Mesendoderm (in vitro differentiated cells): ENCODE measurements at regions not wholly inside any gene's neighbourhood (a gene's known extent, or its start where the extent isn't known, plus 50 kb on each side); places are given as distances from the start of the nearest gene placed in this dataset.
"Not testable (repeated sequence)": the region's sequence is repeated elsewhere in the genome, so short reads cannot be mapped to it uniquely, and the experiment has no call there.

Source experiments
- DNase-seq: peaks from one replicate; pipeline ENCODE4 v3.0.0; 2013
- H2AK5ac ChIP-seq: 2 replicates; pipeline ENCODE4 v1.6.1; 2013; ENCODE audit warnings: low read length, inconsistent platforms
- H2BK120ac ChIP-seq: 2 replicates; pipeline ENCODE4 v1.6.1; 2013; ENCODE audit warnings: low read depth, mild to moderate bottlenecking, low read length, moderate library complexity, mixed read lengths
- H2BK15ac ChIP-seq: replicated peaks from 2 replicates; pipeline ENCODE4 v1.6.1; 2013; ENCODE audit warnings: low read depth, mild to moderate bottlenecking, moderate library complexity
- H2BK5ac ChIP-seq: 2 replicates; pipeline ENCODE4 v1.6.1; 2013; ENCODE audit warnings: low read length, inconsistent platforms
- H3K18ac ChIP-seq: 2 replicates; pipeline ENCODE4 v1.6.1; 2013; ENCODE audit warnings: mild to moderate bottlenecking, low read length, mixed read lengths
- H3K23ac ChIP-seq: one replicate; pipeline ENCODE4 v1.6.1; 2013; ENCODE audit warnings: low read length
- H3K27ac ChIP-seq: 2 replicates; pipeline ENCODE4 v1.5.1; 2013; ENCODE audit warnings: low read depth, mild to moderate bottlenecking, inconsistent platforms, low read length, moderate library complexity
- H3K27me3 ChIP-seq: 2 replicates; pipeline ENCODE4 v1.6.1; 2013; ENCODE audit warnings: low read length, control low read depth, mild to moderate bottlenecking, inconsistent platforms; ENCODE audit not compliant: insufficient read depth, poor library complexity
- H3K36me3 ChIP-seq: 2 replicates; pipeline ENCODE4 v1.6.1; 2013; ENCODE audit warnings: low read length, inconsistent platforms; ENCODE audit not compliant: control insufficient read depth, insufficient read depth
- H3K4ac ChIP-seq: one replicate; pipeline ENCODE4 v1.6.1; 2013; ENCODE audit warnings: low read depth, mild to moderate bottlenecking, low read length, moderate library complexity
- H3K4me1 ChIP-seq: 2 replicates; pipeline ENCODE4 v1.6.1; 2013; ENCODE audit warnings: low read depth, low read length, inconsistent platforms; ENCODE audit not compliant: control insufficient read depth
- H3K4me2 ChIP-seq: 2 replicates; pipeline ENCODE4 v1.6.1; 2013; ENCODE audit warnings: low read length
- H3K4me3 ChIP-seq: 2 replicates; pipeline ENCODE4 v1.5.1; 2013; ENCODE audit warnings: mild to moderate bottlenecking, low read length
- H3K56ac ChIP-seq: one replicate; pipeline ENCODE4 v1.6.1; 2013; ENCODE audit warnings: low read length
- H3K79me1 ChIP-seq: 2 replicates; pipeline ENCODE4 v1.6.1; 2013; ENCODE audit warnings: low read length, inconsistent platforms
- H3K79me2 ChIP-seq: 2 replicates; pipeline ENCODE4 v1.6.1; 2013; ENCODE audit warnings: mild to moderate bottlenecking, low read length; ENCODE audit not compliant: control insufficient read depth, insufficient read depth
- H3K9ac ChIP-seq: 2 replicates; pipeline ENCODE4 v1.6.1; 2013; ENCODE audit warnings: low read length, inconsistent platforms
- H4K5ac ChIP-seq: one replicate; pipeline ENCODE4 v1.6.1; 2013; ENCODE audit warnings: low read length
- H4K8ac ChIP-seq: one replicate; pipeline ENCODE4 v1.6.1; 2013; ENCODE audit warnings: low read depth, mild to moderate bottlenecking, control low read depth, low read length, moderate library complexity
- WGBS: extraction: QIAGEN DNeasy Blood & Tissue Kit; methylation state at CpG from one replicate; pipeline ENCODE4 v1.1.7; 2013; ENCODE audit warnings: low lambda C conversion rate, missing lambda C conversion rate; ENCODE audit not compliant: insufficient coverage; ENCODE audit errors: extremely low coverage; 5-methylcytosine and 5-hydroxymethylcytosine counted together

GRCh38 chr15:69774258-69774657, 321.6 kb downstream of the RPLP1 start:
- not testable (repeated sequence) for H3K4me3 ChIP-seq, H3K23ac ChIP-seq, H3K18ac ChIP-seq, H3K4me1 ChIP-seq, H3K4ac ChIP-seq, H4K5ac ChIP-seq, H3K56ac ChIP-seq, H2BK120ac ChIP-seq, H2BK5ac ChIP-seq, DNase-seq, H4K8ac ChIP-seq, H3K4me2 ChIP-seq, H3K27me3 ChIP-seq, H3K79me1 ChIP-seq, H3K27ac ChIP-seq, H2AK5ac ChIP-seq, H3K9ac ChIP-seq, H3K79me2 ChIP-seq, H3K36me3 ChIP-seq, H2BK15ac ChIP-seq
- no CpG with 5 or more reads among the region's 3 CpGs for WGBS

DNA sequence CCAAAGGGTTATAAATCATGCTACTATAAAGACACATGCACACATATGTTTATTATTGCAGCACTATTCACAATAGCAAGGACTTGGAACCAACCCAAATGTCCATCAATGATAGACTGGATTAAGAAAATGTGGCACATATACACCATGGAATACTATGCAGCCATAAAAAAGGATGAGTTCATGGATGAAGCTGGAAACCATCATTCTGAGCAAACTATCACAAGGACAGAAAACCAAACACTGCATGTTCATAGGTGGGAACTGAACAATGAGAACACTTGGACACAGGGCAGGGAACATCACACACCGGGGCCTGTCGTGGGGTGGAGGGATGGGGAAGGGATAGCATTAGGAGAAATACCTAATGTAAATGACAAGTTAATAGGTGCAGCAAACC, 322.1 kb downstream of the RPLP1 start:
- DNase-seq, H2BK15ac ChIP-seq, H3K27ac ChIP-seq, H3K79me1 ChIP-seq, H4K8ac ChIP-seq, H3K9ac ChIP-seq, H4K5ac ChIP-seq, H2BK120ac ChIP-seq, H3K4me3 ChIP-seq, H3K36me3 ChIP-seq, H3K4ac ChIP-seq, H3K79me2 ChIP-seq, H3K27me3 ChIP-seq, H2BK5ac ChIP-seq, H3K4me1 ChIP-seq, H3K4me2 ChIP-seq, H3K56ac ChIP-seq, H3K18ac ChIP-seq, H2AK5ac ChIP-seq, H3K23ac ChIP-seq: not testable (repeated sequence)
- WGBS: no CpG with 5 or more reads among the region's 2 CpGs

DNA sequence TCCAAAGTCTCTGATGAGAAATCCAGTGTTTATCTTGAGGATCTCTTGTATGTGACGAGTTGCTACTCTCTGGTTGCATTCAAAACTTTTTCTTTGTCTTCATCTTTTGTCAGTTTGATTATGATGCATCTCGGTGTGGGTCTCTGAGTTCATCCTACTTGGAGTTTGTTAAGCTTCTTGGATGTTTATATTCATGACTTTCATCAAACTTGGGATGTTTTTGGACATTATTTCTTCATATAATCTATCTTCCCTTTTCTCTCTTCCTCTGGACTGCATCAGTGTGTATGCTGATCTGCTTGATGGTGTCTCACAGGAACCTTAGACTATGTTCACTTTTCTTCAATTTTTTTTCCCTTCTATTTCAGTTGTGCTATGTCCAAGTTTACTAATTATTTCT, 320.4 kb downstream of the TLE3 start:
- H3K9ac ChIP-seq: no peak overlapping the region
- H2BK5ac ChIP-seq: no peak overlapping the region
- H3K4me2 ChIP-seq: no peak overlapping the region
- H2AK5ac ChIP-seq: no peak overlapping the region
- no peak overlapping the region for H3K18ac ChIP-seq
- H3K56ac ChIP-seq: no peak overlapping the region
- no peak overlapping the region for H3K27ac ChIP-seq
- H3K4ac ChIP-seq: no peak overlapping the region
- H3K79me1 ChIP-seq: no peaks in the 10 kb centered on the region
- H3K36me3 ChIP-seq: no peaks in the 10 kb centered on the region
- H4K8ac ChIP-seq: no peak overlapping the region
- no peaks in the 10 kb centered on the region for H3K4me1 ChIP-seq
- H3K79me2 ChIP-seq: no peaks in the 10 kb centered on the region
- no peak overlapping the region for H3K23ac ChIP-seq
- no peaks in the 10 kb centered on the region for H3K27me3 ChIP-seq
- no peak overlapping the region for H3K4me3 ChIP-seq
- H4K5ac ChIP-seq: no peak overlapping the region
- no peak overlapping the region for H2BK120ac ChIP-seq
- DNase-seq: no peak
- no peak overlapping the region for H2BK15ac ChIP-seq
- no CpG with 5 or more reads among the region's 2 CpGs for WGBS

DNA sequence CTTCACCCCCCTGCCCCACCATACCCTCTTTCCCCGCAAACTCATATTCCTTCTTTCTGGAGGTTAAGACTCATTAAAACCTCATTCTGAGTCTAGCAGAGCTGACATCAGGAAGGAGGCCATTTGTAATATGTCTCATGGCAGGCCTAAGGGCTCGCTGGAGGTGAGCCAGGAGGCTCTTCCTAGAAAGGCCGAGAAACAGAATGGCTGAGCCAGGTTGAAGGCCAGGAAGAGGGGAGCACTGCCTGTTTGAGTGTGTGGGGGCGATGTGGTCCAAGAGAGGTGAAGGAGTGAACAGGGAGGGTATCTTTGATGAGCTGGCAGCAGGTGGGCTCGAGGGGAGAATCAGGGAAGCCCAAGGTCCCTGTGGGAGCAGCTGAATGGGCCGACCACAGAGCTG, 317.3 kb downstream of the TLE3 start:
- WGBS: no CpG with 5 or more reads among the region's 6 CpGs
- H3K27ac ChIP-seq: no peak overlapping the region

GRCh38 chr15:69780981-69781380, 316.7 kb downstream of the TLE3 start:
- H3K4ac ChIP-seq: no peak overlapping the region
- H3K9ac ChIP-seq: no peak overlapping the region
- H3K27me3 ChIP-seq: no peaks in the 10 kb centered on the region
- no peak overlapping the region for H3K23ac ChIP-seq
- no peak overlapping the region for H2AK5ac ChIP-seq
- H2BK15ac ChIP-seq: no peak overlapping the region
- no peaks in the 10 kb centered on the region for H3K36me3 ChIP-seq
- WGBS: no CpG with 5 or more reads among the region's 6 CpGs
- no peak overlapping the region for H3K18ac ChIP-seq
- H3K4me1 ChIP-seq: no peaks in the 10 kb centered on the region
- no peak overlapping the region for H2BK5ac ChIP-seq
- H3K56ac ChIP-seq: no peak overlapping the region
- H3K27ac ChIP-seq: no peak overlapping the region
- H3K79me1 ChIP-seq: no peaks in the 10 kb centered on the region
- H3K79me2 ChIP-seq: no peaks in the 10 kb centered on the region
- no peak overlapping the region for H4K5ac ChIP-seq
- no peak overlapping the region for H4K8ac ChIP-seq
- H3K4me3 ChIP-seq: no peak overlapping the region
- H3K4me2 ChIP-seq: no peak overlapping the region
- DNase-seq: no peak
- no peak overlapping the region for H2BK120ac ChIP-seq

More for the DNA sequence above, 317.3 kb downstream of the TLE3 start:
- H3K36me3 ChIP-seq: no peaks in the 10 kb centered on the region
- H3K79me1 ChIP-seq: no peaks in the 10 kb centered on the region
- no peak overlapping the region for H2BK5ac ChIP-seq
- H3K27me3 ChIP-seq: no peaks in the 10 kb centered on the region
- no peak overlapping the region for H2AK5ac ChIP-seq
- H4K8ac ChIP-seq: no peak overlapping the region
- no peak overlapping the region for H3K56ac ChIP-seq
- no peak overlapping the region for H2BK120ac ChIP-seq
- H3K4me3 ChIP-seq: no peak overlapping the region
- no peak overlapping the region for H3K4me2 ChIP-seq
- H3K9ac ChIP-seq: no peak overlapping the region
- no peak overlapping the region for H3K18ac ChIP-seq
- H2BK15ac ChIP-seq: no peak overlapping the region
- no peak for DNase-seq
- H3K4ac ChIP-seq: no peak overlapping the region
- H3K4me1 ChIP-seq: no peaks in the 10 kb centered on the region
- no peaks in the 10 kb centered on the region for H3K79me2 ChIP-seq
- H3K23ac ChIP-seq: no peak overlapping the region
- H4K5ac ChIP-seq: no peak overlapping the region

DNA sequence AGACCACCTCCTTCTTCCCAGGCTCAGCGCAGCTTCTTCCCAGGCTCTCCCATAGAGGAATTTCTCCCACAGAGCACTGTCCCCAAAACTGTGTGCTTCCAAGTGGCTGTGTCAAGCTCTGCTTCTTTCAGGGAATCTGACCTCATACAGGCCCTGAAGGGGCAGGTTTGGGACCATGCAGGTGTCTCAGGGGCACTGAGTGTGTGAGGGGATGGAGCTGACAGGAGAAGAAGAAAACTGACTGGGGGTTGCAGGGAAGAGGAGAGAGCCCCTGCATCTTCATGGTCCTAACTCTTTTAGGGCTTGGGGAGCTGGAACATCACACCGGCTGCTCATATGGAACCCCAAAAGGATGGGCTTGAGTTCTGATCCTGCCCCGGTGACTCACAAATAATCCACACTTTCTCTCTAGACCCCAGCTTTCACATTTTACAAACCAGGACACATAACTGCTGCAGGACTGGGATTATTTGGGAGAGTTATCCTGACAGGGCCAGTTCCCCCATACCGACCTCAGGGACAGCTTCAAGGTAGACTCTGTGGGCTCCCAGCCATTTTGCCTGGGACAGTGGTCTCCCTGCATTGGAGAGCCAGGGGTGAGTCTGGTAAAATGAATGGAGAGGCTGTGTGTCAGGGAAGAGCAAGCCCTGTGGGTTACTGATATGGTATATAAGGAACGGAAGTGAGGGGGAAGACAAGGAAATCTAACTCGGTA, 316.1 kb downstream of the TLE3 start:
- Histone ChIP-seq H4K8ac (no peak overlapping the region), H3K79me2 (no peaks in the 10 kb centered on the region), H3K4me1 (no peaks in the 10 kb centered on the region), H3K79me1 (no peaks in the 10 kb centered on the region), H3K4me3 (no peak overlapping the region), H3K23ac (no peak overlapping the region), H3K9ac (no peak overlapping the region), H2BK120ac (no peak overlapping the region), H4K5ac (no peak overlapping the region), H3K4ac (no peak overlapping the region), H2AK5ac (no peak overlapping the region), H3K56ac (no peak overlapping the region), H3K36me3 (no peaks in the 10 kb centered on the region), H3K27me3 (no peaks in the 10 kb centered on the region), H3K4me2 (no peak overlapping the region), H2BK5ac (no peak overlapping the region), H3K18ac (no peak overlapping the region), H2BK15ac (no peak overlapping the region), H3K27ac (no peak overlapping the region)
- DNase-seq: no peak
- WGBS: no CpG with 5 or more reads among the region's 6 CpGs
